C4-2B (cell line): ENCODE measurements at regions not wholly inside any gene's neighbourhood (a gene's known extent, or its start where the extent isn't known, plus 50 kb on each side); places are given as distances from the start of the nearest gene placed in this dataset.

Experiments used
- ZFX ChIP-seq: fragments of 450-650 bp; IDR thresholded peaks from 2 replicates; pipeline ENCODE4 v1.6.1; 2017
- TF ChIP-seq, protein P1 (sequence below): fragments of 450-650 bp; conservative IDR thresholded peaks from 2 replicates; pipeline ENCODE4 v1.5.1; 2017; ENCODE audit warnings: mild to moderate bottlenecking

DNA sequence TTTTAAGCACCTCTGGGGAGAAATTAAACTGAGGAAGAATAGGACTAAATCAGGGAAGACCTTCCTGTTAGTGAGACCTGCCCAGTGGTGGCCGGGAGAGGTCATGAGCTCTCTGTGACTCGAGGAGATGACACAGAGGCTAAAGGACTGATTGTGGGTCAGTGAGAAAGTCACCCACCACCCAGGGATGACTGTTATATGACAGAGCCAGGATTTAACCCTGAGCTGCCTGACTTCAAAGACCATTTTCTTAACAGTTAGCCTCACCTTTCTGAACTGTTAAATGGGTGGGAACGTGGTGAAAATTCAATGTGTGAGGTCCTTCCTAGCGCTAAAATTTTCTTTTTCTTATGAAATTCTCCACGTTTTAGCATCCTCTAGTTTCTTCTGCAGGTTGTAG, 72.5 kb downstream of the WSB1 start:
- TF ChIP-seq, protein P1, sequence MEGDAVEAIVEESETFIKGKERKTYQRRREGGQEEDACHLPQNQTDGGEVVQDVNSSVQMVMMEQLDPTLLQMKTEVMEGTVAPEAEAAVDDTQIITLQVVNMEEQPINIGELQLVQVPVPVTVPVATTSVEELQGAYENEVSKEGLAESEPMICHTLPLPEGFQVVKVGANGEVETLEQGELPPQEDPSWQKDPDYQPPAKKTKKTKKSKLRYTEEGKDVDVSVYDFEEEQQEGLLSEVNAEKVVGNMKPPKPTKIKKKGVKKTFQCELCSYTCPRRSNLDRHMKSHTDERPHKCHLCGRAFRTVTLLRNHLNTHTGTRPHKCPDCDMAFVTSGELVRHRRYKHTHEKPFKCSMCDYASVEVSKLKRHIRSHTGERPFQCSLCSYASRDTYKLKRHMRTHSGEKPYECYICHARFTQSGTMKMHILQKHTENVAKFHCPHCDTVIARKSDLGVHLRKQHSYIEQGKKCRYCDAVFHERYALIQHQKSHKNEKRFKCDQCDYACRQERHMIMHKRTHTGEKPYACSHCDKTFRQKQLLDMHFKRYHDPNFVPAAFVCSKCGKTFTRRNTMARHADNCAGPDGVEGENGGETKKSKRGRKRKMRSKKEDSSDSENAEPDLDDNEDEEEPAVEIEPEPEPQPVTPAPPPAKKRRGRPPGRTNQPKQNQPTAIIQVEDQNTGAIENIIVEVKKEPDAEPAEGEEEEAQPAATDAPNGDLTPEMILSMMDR = no peak
- no peak for TF ChIP-seq ZFX
